GM12891 (cell line): ENCODE measurements at regions not wholly inside any gene's neighbourhood (a gene's known extent, or its start where the extent isn't known, plus 50 kb on each side); places are given as distances from the start of the nearest gene placed in this dataset.

Experiments
- DNase-seq: peaks from one replicate; pipeline ENCODE4 v3.0.0; 2011; ENCODE audit warnings: low spot score; ENCODE audit not compliant: insufficient read length
- FAIRE-seq: peaks from 2 replicates; lab custom pipeline; 2011; peaks lifted over from hg19 to GRCh38; lab: Jason Lieb, UNC
- PAX5 ChIP-seq: IDR thresholded peaks from 2 replicates; pipeline ENCODE4 v1.6.1; 2011; ENCODE audit warnings: low read length, moderate library complexity, mild to moderate bottlenecking; ENCODE audit not compliant: insufficient read depth, severe bottlenecking
- POLR2A ChIP-seq: IDR thresholded peaks from 2 replicates; pipeline ENCODE4 v1.6.1; 2011; ENCODE audit warnings: low read depth, low read length, control low read depth
- POLR2AphosphoS5 ChIP-seq: IDR thresholded peaks from 2 replicates; pipeline ENCODE4 v1.6.1; 2011; ENCODE audit warnings: low read depth, low read length, control low read depth
- POU2F2 ChIP-seq: IDR thresholded peaks from 2 replicates; pipeline ENCODE4 v1.6.1; 2011; ENCODE audit warnings: low read depth, mild to moderate bottlenecking, control low read depth, low read length, moderate library complexity
- SPI1 ChIP-seq: IDR thresholded peaks from 2 replicates; pipeline ENCODE4 v1.6.1; 2011; ENCODE audit warnings: low read depth, low read length, control low read depth
- TAF1 ChIP-seq: IDR thresholded peaks from 2 replicates; pipeline ENCODE4 v1.6.1; 2011; ENCODE audit warnings: low read depth, low read length, control low read depth

DNA sequence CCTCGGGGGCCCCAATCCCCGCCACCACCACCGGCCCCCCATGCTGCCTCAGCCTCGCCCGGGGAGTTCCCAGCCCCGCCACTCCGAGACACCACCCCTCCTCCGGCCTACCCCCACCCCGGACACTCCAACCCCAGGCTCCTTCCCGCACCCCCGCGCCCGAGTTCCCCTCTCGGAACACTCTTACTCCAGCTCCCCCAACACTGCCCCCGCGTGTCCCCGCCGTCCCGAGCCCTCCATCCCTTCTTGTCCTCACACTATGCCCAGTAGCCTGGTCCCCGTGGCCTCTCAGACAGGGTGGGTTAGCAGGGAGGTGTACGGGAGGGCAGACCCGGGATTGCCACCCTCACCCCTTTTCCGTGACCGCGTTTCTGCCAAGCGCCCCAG, 276.1 kb downstream of the BCOR start:
- peak; percentile 56 for FAIRE-seq
- no peak for DNase-seq
- TF ChIP-seq TAF1: no peak
- no peak for TF ChIP-seq PAX5
- TF ChIP-seq POLR2AphosphoS5: no peak
- TF ChIP-seq POLR2A: no peak
- no peak for TF ChIP-seq SPI1
- TF ChIP-seq POU2F2: no peak

DNA sequence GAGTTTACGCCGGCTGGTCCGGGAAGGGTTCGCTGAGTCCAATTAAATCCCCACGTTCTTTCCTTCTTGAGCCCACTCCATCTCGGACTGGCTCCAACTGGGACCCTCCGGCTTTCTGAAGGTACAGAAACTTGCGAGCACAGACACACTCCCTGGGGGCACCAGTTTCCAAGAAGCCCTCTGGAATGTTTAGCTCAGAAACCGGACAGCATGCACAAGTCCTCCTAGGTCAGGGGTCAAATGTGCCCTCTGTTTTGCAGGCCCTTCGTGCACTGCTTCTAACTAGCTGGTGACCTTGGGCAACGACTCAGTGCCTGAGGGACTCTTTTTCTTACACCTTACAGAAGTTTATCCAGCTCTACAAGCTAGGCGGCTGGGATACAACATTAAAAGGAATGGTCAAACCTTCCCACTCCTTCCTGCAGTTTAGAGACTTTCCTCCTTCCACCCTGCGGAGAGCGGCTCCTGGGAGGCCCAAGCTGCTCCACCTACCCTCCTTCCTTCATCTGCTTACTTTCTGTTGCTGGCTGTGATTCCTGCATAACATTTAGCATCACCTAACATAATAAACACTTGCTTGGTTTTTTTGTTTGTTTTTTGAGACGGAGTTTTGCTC, 275.5 kb downstream of the BCOR start:
- FAIRE-seq: no peak
- TF ChIP-seq SPI1 (no peak), POLR2AphosphoS5 (no peak), POLR2A (no peak), TAF1 (no peak), POU2F2 (no peak), PAX5 (no peak)
- no peak for DNase-seq

DNA sequence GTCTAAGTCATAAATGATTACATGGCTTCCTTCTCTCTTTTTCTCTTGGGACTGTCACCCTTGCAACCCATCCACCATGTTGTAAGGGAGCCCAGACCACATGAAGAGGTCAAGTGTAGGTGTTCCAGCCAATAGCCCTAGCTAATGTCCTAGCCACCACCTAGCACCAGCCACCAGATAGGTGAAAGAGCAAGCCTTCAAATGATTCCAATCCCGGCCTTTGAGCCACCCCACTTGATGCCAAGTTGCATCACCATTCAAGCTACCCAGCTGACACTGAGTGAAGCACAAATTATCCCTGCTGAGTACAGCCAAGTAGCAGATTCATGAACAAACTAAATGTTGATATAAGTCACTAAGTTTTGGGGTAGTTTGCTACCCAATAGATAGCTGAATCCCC, 274.3 kb downstream of the BCOR start:
- no peak for DNase-seq

DNA sequence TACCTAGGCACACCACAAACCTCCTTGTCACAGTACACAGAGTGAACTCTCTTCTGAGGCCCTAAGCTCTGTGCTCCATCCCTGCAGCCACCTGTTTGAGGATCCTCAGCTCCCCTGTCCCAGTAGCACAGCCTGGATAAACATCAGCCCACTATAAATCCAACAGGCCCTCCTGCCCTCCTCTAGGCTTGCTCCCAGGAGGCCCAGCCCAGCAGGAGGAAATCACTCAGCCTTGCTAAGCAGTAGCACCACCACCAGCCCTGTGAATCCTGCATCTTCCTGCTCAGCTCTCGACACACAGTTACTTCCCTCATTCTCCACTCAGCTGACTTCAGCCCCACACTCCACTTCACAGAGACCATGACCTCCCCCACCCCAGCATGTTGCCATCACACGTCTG, 273.9 kb downstream of the BCOR start:
- FAIRE-seq: no peak
- DNase-seq: no peak
- TF ChIP-seq POLR2A: no peak
- TF ChIP-seq TAF1: no peak

More for the DNA sequence above, 274.3 kb downstream of the BCOR start:
- no peak for FAIRE-seq
- TF ChIP-seq SPI1 (no peak), POLR2A (no peak), POU2F2 (no peak), TAF1 (no peak)

DNA sequence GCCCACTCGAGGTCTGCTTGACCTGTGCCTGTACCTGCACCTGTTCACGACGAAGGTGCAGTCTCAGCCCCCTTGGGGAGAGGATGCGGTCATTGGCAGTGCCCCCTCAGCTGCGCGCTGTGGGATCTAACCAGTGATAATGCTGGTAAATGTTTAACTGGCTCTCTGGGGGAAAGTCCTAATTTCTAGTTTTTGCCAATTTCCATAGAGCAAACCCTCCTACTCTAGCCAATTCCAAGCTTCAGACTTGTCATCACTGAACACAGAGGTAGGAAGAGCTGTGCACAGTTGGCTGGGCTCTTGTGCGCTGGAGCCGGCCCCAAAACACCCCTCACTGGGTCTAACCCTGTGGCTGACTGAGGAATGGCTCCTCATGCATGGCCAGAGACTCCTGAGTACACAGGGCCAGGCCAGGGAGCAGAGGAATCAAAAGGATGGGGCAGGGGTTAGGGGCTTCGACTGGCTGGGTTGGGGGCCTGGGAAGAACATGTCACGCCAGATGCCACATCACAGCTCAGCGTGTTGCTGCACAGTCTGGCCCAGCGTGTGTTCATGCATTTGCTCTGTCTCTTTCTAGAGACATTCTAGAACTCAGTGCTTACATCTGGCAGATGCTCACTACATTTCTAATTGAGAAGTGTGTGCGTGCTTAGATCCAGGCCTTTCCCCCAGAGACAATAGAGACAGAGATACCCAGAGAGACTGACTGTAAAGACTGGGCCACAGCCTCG, 270.8 kb downstream of the BCOR start:
- DNase-seq (no peak), FAIRE-seq (no peak)
- TF ChIP-seq POLR2AphosphoS5: no peak
- TF ChIP-seq POLR2A: no peak
- TF ChIP-seq POU2F2: no peak
- no peak for TF ChIP-seq SPI1
- TF ChIP-seq PAX5: no peak
- no peak for TF ChIP-seq TAF1

DNA sequence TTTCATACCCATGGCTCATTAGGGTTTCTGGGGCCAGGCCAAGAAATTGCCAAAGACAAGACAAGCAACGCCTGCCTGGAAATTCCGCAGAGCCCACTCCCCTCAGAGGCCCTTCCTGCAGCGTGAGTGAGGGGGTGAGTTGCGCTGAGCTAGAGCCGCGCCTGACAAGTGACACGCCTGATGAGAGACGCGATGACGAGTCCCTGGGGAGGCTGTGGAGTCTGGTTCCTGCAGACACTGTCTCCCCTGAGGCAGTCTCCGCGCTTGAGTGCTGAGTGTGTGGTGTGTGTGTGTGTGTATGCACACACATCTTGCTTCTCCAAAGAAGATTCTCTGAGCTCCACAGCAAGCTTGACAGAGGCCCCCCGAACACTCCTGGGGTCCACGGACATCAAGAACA, 269.8 kb downstream of the BCOR start:
- DNase-seq: no peak
- TF ChIP-seq POLR2AphosphoS5: no peak
- no peak for TF ChIP-seq POLR2A
- no peak for TF ChIP-seq PAX5
- TF ChIP-seq POU2F2: no peak
- no peak for TF ChIP-seq SPI1
- TF ChIP-seq TAF1: no peak
- FAIRE-seq: peak; percentile 94

DNA sequence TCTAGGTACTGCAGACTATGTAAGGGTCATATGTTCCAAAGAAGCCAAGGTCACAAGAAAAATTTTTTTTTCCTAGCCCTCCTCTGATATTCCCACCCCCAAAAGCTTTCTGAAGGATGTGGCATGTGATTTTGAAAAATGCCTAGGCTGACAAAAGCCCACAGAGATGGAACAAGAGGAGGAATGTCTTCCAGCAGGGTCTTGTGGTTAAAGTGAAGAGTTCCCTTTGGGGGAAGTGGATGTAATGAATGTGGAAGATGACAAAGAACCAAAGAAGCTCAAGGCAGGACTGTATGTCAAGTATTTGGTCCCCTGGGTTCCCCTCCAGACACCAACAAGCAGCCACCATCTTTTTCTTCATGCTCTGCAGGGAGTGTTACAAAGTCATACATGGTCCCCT, 268.8 kb downstream of the BCOR start:
- DNase-seq (no peak), FAIRE-seq (no peak)

DNA sequence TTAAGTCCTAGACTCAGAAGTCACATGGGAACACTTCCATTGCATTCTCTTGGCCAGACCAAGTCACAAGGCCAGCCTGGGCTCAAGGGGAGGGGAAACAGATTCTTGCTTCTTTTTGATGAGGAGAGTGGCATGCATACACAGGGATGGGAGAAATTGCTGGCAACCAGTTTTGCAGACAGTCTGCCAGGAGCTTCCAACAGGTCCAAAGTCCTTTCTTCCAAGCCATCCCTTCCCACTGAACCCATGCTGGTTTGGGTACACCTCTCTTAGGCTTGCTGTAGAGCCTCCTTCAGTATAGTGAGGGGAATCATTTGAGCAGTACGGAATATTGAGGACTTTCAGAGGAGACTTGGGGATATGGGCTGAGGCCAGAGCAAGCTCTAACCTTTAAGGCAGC, 267.8 kb downstream of the BCOR start:
- FAIRE-seq: no peak
- DNase-seq: no peak
- TF ChIP-seq POLR2AphosphoS5 (no peak), TAF1 (no peak), POLR2A (no peak), PAX5 (no peak), SPI1 (no peak), POU2F2 (no peak)

More for the DNA sequence above, 268.8 kb downstream of the BCOR start:
- no peak for TF ChIP-seq TAF1
- no peak for TF ChIP-seq POLR2AphosphoS5
- no peak for TF ChIP-seq POU2F2
- no peak for TF ChIP-seq PAX5
- no peak for TF ChIP-seq SPI1
- no peak for TF ChIP-seq POLR2A

DNA sequence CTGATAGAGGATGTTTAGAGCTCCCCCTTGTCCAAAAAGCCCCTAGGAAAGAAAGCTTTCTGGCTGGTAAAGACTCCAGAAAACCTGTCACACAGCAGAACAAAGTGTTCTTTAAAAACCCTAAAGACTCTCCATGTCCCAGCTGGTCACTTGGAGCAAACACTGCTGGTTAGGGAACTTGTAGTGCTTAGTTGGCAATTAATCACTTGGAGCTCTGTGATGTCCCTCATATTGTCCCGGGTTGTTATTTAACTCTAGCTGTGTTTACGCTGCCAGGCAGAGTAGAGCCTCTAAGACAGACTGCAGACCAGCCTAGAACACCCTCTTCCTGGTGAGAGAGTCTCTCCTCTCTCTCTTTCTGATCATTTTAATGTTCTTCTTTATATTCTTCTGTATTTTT, 267.3 kb downstream of the BCOR start:
- DNase-seq (no peak), FAIRE-seq (no peak)
- TF ChIP-seq SPI1 (no peak), POLR2A (no peak), POU2F2 (no peak)

DNA sequence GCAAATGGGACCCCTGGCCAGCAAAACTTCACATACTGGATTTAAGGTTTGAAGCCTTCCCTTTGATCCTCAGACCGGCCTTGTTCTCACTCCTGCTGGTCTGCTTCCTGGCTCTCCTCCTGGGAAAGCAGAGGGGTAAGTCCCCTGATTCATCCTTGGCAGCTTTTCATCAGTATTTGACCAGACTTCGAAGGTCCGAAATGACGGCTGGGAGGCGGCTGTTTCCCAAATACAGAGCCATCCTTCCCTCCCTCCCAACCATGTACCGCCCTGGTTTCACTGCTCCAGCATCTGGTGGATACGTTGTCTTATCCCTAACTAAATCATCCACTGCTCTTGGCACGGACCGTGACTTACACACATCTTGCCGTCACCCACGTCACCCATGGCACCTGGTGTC, 265.5 kb downstream of the BCOR start:
- no peak for DNase-seq
- TF ChIP-seq PAX5 (no peak), POU2F2 (no peak), POLR2AphosphoS5 (no peak), TAF1 (no peak), SPI1 (no peak), POLR2A (no peak)
- FAIRE-seq: no peak

DNA sequence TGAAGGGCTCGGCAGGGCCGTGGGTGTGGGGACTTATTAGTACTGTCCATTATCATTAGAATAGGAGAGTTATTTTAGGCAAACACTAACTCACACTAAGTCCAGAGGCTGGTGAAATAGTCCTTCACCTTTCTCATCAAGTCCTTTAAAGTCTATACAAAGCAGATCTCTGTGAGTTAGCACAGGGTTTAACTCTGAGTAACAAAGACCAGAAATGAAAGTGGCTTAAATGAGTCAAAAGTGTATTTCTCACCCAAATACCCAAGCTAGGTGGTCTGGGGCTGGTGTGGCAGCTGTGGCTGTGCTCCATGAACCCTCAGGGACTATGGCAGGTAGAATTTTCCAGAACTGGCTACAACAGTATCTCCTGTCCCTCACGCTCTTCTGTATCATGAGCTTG, 263.2 kb downstream of the BCOR start:
- DNase-seq (no peak), FAIRE-seq (no peak)
- no peak for TF ChIP-seq POU2F2
- TF ChIP-seq POLR2AphosphoS5: no peak
- TF ChIP-seq TAF1: no peak
- no peak for TF ChIP-seq POLR2A
- TF ChIP-seq SPI1: no peak
- no peak for TF ChIP-seq PAX5
